HepG2 (cell line): ENCODE measurements at regions not wholly inside any gene's neighbourhood (a gene's known extent, or its start where the extent isn't known, plus 50 kb on each side); places are given as distances from the start of the nearest gene placed in this dataset.

Experiments
- ARID3A ChIP-seq: IDR thresholded peaks from 2 replicates; pipeline ENCODE4 v1.6.1; 2012; ENCODE audit warnings: low read depth, low read length, improper control_type of control experiment
- ATM ChIP-seq: fragments of 450-650 bp; IDR thresholded peaks from 2 replicates; pipeline ENCODE4 v1.7.1; 2017; ENCODE audit warnings: mild to moderate bottlenecking, borderline replicate concordance
- CSRNP2 ChIP-seq: sonication (generic); formaldehyde crosslinking; conservative IDR thresholded peaks from 2 replicates; pipeline ENCODE4 v1.8.0; 2022; ENCODE audit warnings: low read depth, missing genetic modification reagents
- FOXA3 ChIP-seq: IDR thresholded peaks from 2 replicates; pipeline ENCODE4 v1.6.1; 2016; ENCODE audit warnings: missing genetic modification reagents, missing compliant biosample characterization
- FOXM1 ChIP-seq: sonication (generic); formaldehyde crosslinking; IDR thresholded peaks from 2 replicates; pipeline ENCODE4 v1.5.0; 2020; ENCODE audit warnings: missing genetic modification reagents
- GATAD1 ChIP-seq: IDR thresholded peaks from 2 replicates; pipeline ENCODE4 v1.6.1; 2016; ENCODE audit warnings: missing genetic modification reagents, missing compliant biosample characterization
- HNF4G ChIP-seq, 2 experiments: sonication (generic) in 1 of 2; formaldehyde crosslinking in 1 of 2; IDR thresholded peaks; 2 replicates each; pipeline versions ENCODE4 v1.4.0 to v1.6.1; 2011 to 2020; ENCODE audit warnings: borderline replicate concordance in 2 of 2, low read depth in 2 of 2, mild to moderate bottlenecking in 2 of 2, low read length in 1 of 2, missing genetic modification reagents in 1 of 2, moderate library complexity in 1 of 2
- KLF11 ChIP-seq: IDR thresholded peaks from 2 replicates; pipeline ENCODE4 v1.6.1; 2016; ENCODE audit warnings: missing compliant biosample characterization
- MBD4 ChIP-seq: IDR thresholded peaks from 2 replicates; pipeline ENCODE4 v1.6.1; 2012; ENCODE audit warnings: low read length, inconsistent platforms, borderline replicate concordance
- NCOA2 ChIP-seq: sonication (generic); formaldehyde crosslinking; IDR thresholded peaks from 2 replicates; pipeline ENCODE4 v1.8.0; 2022; ENCODE audit warnings: inconsistent platforms
- NFATC3 ChIP-seq: sonication (generic); formaldehyde crosslinking; IDR thresholded peaks from 2 replicates; pipeline ENCODE4 v1.5.1; 2020; ENCODE audit warnings: mild to moderate bottlenecking, missing genetic modification reagents
- NFIB ChIP-seq: sonication (generic); formaldehyde crosslinking; IDR thresholded peaks from 2 replicates; pipeline ENCODE4 v1.9.0; 2021; ENCODE audit warnings: missing genetic modification reagents, mild to moderate bottlenecking, borderline replicate concordance
- PCBP1 ChIP-seq: fragments of 200-400 bp; formaldehyde crosslinking; IDR thresholded peaks from 2 replicates; pipeline ENCODE4 v1.6.1; 2017; ENCODE audit warnings: mild to moderate bottlenecking, low read depth, low read length, borderline replicate concordance
- SALL2 ChIP-seq: sonication (generic); formaldehyde crosslinking; IDR thresholded peaks from 2 replicates; pipeline ENCODE4 v1.8.1; 2023; ENCODE audit warnings: mild to moderate bottlenecking, missing genetic modification reagents, inconsistent platforms
- SIX4 ChIP-seq: sonication (generic); formaldehyde crosslinking; IDR thresholded peaks from 2 replicates; pipeline ENCODE4 v1.4.0; 2020; ENCODE audit warnings: missing genetic modification reagents
- TARDBP ChIP-seq: sonication (generic); formaldehyde crosslinking; IDR thresholded peaks from 2 replicates; pipeline ENCODE4 v1.8.0; 2022; ENCODE audit warnings: mild to moderate bottlenecking, missing genetic modification reagents
- TSC22D2 ChIP-seq: sonication (generic); formaldehyde crosslinking; IDR thresholded peaks from 2 replicates; pipeline ENCODE4 v1.5.1; 2020; ENCODE audit warnings: missing genetic modification reagents, mild to moderate bottlenecking, borderline replicate concordance
- YEATS2 ChIP-seq: sonication (generic); formaldehyde crosslinking; IDR thresholded peaks from 2 replicates; pipeline ENCODE4 v1.4.0; 2020; ENCODE audit warnings: missing genetic modification reagents, borderline replicate concordance
- ZBTB34 ChIP-seq: sonication (generic); formaldehyde crosslinking; IDR thresholded peaks from 2 replicates; pipeline ENCODE4 v1.8.0; 2022; ENCODE audit warnings: mild to moderate bottlenecking, missing genetic modification reagents
- ZFP1 ChIP-seq: IDR thresholded peaks from 2 replicates; pipeline ENCODE4 v1.6.1; 2016
- ZNF276 ChIP-seq: sonication (generic); formaldehyde crosslinking; IDR thresholded peaks from 2 replicates; pipeline ENCODE4 v1.4.0; 2020; ENCODE audit warnings: mild to moderate bottlenecking, low read depth, missing genetic modification reagents
- ZNF362 ChIP-seq: sonication (generic); formaldehyde crosslinking; IDR thresholded peaks from 2 replicates; pipeline ENCODE4 v1.4.0; 2020; ENCODE audit warnings: missing genetic modification reagents, mild to moderate bottlenecking, borderline replicate concordance
- ZNF546 ChIP-seq: sonication (generic); formaldehyde crosslinking; conservative IDR thresholded peaks from 2 replicates; pipeline ENCODE4 v1.8.1; 2023; ENCODE audit warnings: mild to moderate bottlenecking, missing genetic modification reagents

- TF ChIP-seq ZNF362 (CRISPR knock-in tag) (peak; percentile 87; the same call in 1 of the 2 replicates), ZFP1 (no peak), FOXM1 (no peak), ZNF546 (no peak), CSRNP2 (CRISPR knock-in tag) (no peak), ZNF276 (CRISPR knock-in tag) (no peak), PCBP1 (no peak), SIX4 (CRISPR knock-in tag) (no peak), MBD4 (no peak), HNF4G (IDR thresholded peaks at IDR 0.05; ENCODE audit: borderline replicate concordance, low read depth, low read length) (peak; percentile 85), HNF4G (CRISPR knock-in tag; IDR thresholded peaks at IDR 0.05; ENCODE audit: borderline replicate concordance, low read depth) (no peak; the same call in 1 of the 2 replicates), NFATC3 (CRISPR knock-in tag) (no peak), ZBTB34 (CRISPR knock-in tag) (no peak), KLF11 (CRISPR knock-in tag) (no peak), TSC22D2 (no peak), ATM (no peak), ARID3A (peak; percentile 93), GATAD1 (CRISPR knock-in tag) (no peak), YEATS2 (CRISPR knock-in tag) (no peak), NFIB (no peak), FOXA3 (CRISPR knock-in tag) (peak; percentile 73), TARDBP (CRISPR knock-in tag) (no peak), NCOA2 (CRISPR knock-in tag) (no peak), SALL2 (CRISPR knock-in tag) (0 out of 2 replicates have a peak, but pooled peaks have one; percentile 18)
These were observed 153.1 kb upstream of the PKDCC start (continued) for GRCh38 chr2:41894563-41895333.
